Mucosa of descending colon (tissue), 3 donors: ENCODE measurements at regions not wholly inside any gene's neighbourhood (a gene's known extent, or its start where the extent isn't known, plus 50 kb on each side); places are given as distances from the start of the nearest gene placed in this dataset.

Experiments
- ATAC-seq: fragments of 200-7000 bp; cut with Tn5 transposase; one replicate; pipeline ENCODE4 v1.9.1; 2020; ENCODE audit warnings: mild to moderate bottlenecking, moderate library complexity
- DNase-seq, 3 donors: peaks; one replicate each; pipeline ENCODE4 v3.0.0-alpha.2; 2020
- H3K36me3 ChIP-seq: fragments of 200-600 bp; one replicate; pipeline ENCODE4 v1.8.0; 2021; ENCODE audit warnings: low read depth, mild to moderate bottlenecking
- H3K4me1 ChIP-seq: fragments of 200-600 bp; one replicate; pipeline ENCODE4 v1.8.0; 2021; ENCODE audit warnings: low read depth, mild to moderate bottlenecking
- H3K4me3 ChIP-seq: fragments of 200-600 bp; one replicate; pipeline ENCODE4 v1.8.0; 2021; ENCODE audit warnings: mild to moderate bottlenecking
- H3K9me3 ChIP-seq: fragments of 200-600 bp; one replicate; pipeline ENCODE4 v1.8.0; 2021; ENCODE audit warnings: mild to moderate bottlenecking
- intact Hi-C, 2 donors: fragments of 100-400 bp; cut with DNase I in 1 of 2; cut with micrococcal nuclease in 1 of 2; formaldehyde crosslinking; loops; one replicate each; pipeline versions ENCODE4 v1.11.0 to v1.11.1; 2022; cut with DNase I, micrococcal nuclease
- TF ChIP-seq, protein P1 (sequence below): fragments of 200-600 bp; IDR thresholded peaks from one replicate; pipeline ENCODE4 v1.8.0; 2022; ENCODE audit warnings: antibody characterized with exemption, mild to moderate bottlenecking
- donor health status: DM: no; HTN: no; CAD: no; lungs with moderate emphysema.
- donor health status: DM: no; HTN: no; CAD: no.
- donor health status: DM: no; HTN: yes; CAD: no.

DNA sequence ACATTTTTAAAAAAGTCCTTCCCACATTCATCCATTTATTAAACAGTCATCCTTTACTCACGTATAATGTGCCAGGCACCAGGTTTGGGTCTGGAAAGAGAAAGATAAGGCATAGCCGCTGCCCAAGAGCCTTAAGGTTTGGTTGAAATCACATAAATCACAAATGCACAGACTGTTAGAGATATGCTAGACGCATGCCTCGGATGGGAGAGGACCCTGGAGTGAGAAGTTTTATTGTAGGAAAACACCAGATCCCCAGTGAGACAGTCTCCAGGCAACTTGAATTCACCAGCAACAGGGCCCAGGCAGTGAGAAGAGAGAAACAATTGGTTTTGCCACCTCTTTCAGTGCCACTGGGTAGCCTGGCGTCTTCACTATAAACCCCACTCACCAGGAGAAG lies 305.9 kb upstream of the AMIGO2 start:
- DNase-seq (no peak), ATAC-seq (no peak)
- Histone ChIP-seq H3K4me3 (no peak overlapping the region), H3K9me3 (no peaks in the 10 kb centered on the region), H3K4me1 (no peaks in the 10 kb centered on the region), H3K36me3 (no peaks in the 10 kb centered on the region)
- TF ChIP-seq, protein P1, sequence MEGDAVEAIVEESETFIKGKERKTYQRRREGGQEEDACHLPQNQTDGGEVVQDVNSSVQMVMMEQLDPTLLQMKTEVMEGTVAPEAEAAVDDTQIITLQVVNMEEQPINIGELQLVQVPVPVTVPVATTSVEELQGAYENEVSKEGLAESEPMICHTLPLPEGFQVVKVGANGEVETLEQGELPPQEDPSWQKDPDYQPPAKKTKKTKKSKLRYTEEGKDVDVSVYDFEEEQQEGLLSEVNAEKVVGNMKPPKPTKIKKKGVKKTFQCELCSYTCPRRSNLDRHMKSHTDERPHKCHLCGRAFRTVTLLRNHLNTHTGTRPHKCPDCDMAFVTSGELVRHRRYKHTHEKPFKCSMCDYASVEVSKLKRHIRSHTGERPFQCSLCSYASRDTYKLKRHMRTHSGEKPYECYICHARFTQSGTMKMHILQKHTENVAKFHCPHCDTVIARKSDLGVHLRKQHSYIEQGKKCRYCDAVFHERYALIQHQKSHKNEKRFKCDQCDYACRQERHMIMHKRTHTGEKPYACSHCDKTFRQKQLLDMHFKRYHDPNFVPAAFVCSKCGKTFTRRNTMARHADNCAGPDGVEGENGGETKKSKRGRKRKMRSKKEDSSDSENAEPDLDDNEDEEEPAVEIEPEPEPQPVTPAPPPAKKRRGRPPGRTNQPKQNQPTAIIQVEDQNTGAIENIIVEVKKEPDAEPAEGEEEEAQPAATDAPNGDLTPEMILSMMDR, result no peak
- intact Hi-C loops, result no loop called here

DNA sequence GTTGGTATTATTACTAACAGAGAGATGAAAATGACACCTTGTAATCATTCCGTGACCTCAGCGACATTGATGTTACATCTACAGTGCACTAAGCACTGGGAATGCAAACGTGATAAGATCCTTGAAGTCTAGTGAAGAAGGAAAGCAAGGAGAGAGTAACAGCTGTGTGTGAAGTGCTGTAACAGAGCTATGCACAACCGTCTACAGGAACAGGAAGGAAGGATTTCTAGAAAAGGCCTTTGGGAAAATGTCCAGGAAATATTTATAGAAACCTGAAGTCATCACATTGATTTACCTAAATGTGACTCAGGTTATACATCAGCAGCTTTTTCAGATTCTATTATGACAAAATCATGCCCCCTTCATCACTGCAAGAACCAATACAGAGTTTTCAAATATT lies 304.2 kb upstream of the AMIGO2 start:
- DNase-seq, result no peak
- Histone ChIP-seq H3K4me3 (no peak overlapping the region), H3K9me3 (no peaks in the 10 kb centered on the region), H3K4me1 (no peaks in the 10 kb centered on the region), H3K36me3 (no peaks in the 10 kb centered on the region)
- no peak for ATAC-seq
- TF ChIP-seq, protein P1, result no peak
- intact Hi-C loops, result no loop called here

DNA sequence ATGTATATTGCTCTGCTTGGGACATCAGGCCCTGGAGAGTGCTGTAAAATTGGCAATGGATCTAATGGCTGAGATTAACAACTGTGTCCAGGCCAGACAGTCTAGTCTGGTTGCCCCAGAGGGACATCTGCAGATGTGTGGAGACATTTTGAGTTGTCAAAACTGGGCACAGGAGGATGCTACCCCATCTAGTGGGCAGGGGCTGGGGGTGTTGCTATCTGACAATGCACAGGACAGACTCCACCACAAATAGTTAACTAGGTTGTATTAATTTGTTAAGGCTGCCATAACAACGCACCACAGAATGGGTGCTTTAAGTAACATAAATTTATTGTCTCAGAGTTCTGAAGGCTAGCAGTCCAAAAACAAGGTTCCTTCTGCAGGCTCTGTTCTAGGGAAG lies 302.5 kb upstream of the AMIGO2 start:
- ATAC-seq, result no peak
- intact Hi-C loops, result no loop called here
- TF ChIP-seq, protein P1, result no peak

DNA sequence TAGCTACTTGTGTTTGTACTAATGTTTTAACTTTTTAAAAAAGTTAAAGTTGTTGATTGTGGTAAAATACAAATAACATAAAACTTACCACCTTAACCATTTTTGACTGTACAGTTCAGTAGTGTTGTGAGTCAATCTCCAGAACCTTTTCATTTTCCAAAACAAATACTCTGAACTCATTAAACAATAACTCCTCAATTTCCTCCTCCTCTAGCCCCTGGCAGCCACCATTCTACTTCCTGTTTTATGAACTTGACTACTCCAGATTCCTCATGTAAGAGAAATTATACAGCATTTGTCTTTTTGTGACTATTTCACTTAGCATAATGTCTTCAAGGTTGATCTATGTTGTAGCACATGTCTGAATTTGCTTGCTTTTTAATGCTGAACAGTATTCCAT lies 299.1 kb upstream of the AMIGO2 start:
- no peaks in the 10 kb centered on the region for H3K9me3 ChIP-seq
- intact Hi-C loops, result no loop called here
- H3K4me3 ChIP-seq, result no peak overlapping the region
- no peak for DNase-seq
- TF ChIP-seq, protein P1, result no peak
- no peak for ATAC-seq
- no peaks in the 10 kb centered on the region for H3K4me1 ChIP-seq
- no peaks in the 10 kb centered on the region for H3K36me3 ChIP-seq

More for the DNA sequence above, 302.5 kb upstream of the AMIGO2 start:
- no peaks in the 10 kb centered on the region for H3K4me1 ChIP-seq
- H3K9me3 ChIP-seq, result no peaks in the 10 kb centered on the region
- no peak for DNase-seq
- H3K36me3 ChIP-seq, result no peaks in the 10 kb centered on the region
- no peak overlapping the region for H3K4me3 ChIP-seq

DNA sequence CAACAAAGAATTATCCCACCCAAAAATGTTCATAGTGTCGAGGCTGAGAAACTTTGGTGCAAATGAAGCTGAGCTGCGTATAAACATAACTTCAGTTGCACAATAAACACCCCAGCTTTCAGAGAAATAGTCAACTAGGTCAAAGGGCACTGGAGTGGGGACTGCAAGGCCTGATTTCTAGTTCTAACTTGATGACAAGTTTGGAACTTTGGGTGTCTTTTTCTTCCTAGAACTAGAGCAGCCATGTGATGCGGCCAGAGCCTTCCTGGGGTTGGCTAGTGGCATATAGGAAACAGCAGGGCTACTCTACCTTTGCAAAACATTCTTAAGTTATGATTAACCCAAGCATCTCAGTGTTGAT lies 298.4 kb upstream of the AMIGO2 start:
- no peak overlapping the region for H3K4me3 ChIP-seq
- intact Hi-C loops, result no loop called here
- ATAC-seq, result no peak
- H3K36me3 ChIP-seq, result no peaks in the 10 kb centered on the region
- H3K4me1 ChIP-seq, result no peaks in the 10 kb centered on the region
- no peaks in the 10 kb centered on the region for H3K9me3 ChIP-seq
- TF ChIP-seq, protein P1, result no peak
- DNase-seq, result no peak

DNA sequence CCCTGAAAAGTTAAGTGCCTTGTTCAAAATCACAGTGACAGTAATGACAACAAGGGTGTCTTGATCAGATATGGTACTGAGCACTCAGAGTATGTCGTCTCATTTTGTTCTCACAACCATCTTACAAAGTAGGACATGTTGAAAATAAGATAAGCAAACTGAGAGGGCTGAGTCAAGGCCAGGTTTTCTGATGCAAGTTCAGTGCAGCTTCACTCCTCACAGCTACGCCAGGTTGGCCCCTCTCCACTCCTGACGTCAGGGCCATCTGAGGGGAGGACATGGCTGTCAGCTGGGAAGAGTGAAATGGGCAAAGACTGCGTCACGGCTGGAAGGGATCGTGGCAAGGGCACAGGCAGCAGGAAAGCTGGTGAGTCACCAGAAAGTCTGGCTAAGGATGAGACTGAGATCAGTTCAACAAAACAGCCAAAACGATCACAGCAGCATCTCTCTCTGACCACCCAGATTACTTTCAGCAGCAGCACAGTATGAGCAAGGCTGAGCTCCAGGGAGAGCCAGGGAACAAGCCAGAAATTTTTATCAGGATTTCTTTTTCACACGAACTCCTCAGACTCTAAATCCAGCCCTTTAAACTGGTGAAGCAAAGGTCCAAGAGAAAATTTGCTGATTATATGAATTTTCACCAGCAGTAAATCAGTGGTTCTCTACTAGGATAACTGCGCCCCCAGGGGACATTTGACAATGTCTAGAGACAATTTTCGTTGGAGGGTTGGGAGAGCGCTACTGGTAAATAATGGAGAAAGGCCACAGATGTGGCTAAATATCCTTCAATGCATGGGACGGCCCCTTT lies 297.9 kb upstream of the AMIGO2 start:
- peak; percentile 78 for ATAC-seq
- H3K4me3 ChIP-seq, result no peak overlapping the region
- intact Hi-C loops, result no loop called here
- no peaks in the 10 kb centered on the region for H3K4me1 ChIP-seq
- H3K36me3 ChIP-seq, result no peaks in the 10 kb centered on the region
- peak; percentile 69 to 87 (median 75) for DNase-seq
- TF ChIP-seq, protein P1, result no peak
- no peaks in the 10 kb centered on the region for H3K9me3 ChIP-seq
